OCI-LY7 (cell line): ENCODE measurements at regions not wholly inside any gene's neighbourhood (a gene's known extent, or its start where the extent isn't known, plus 50 kb on each side); places are given as distances from the start of the nearest gene placed in this dataset.

Experiments used
- CTCF ChIP-seq: fragments of 200-600 bp; sonication (generic); conservative IDR thresholded peaks from 2 replicates; pipeline ENCODE4 v1.5.1; 2014; ENCODE audit warnings: mild to moderate bottlenecking, antibody characterized with exemption, low read length, moderate library complexity, mixed read lengths
- EZH2phosphoT487 ChIP-seq: fragments of 200-600 bp; sonication (generic); IDR thresholded peaks from 2 replicates; pipeline ENCODE4 v1.6.1; 2018; ENCODE audit warnings: low read depth, borderline replicate concordance, mild to moderate bottlenecking, mixed run types, antibody characterized with exemption, low read length, moderate library complexity, mixed read lengths

- TF ChIP-seq CTCF (no peak), EZH2phosphoT487 (no peak)
These were observed 64.9 kb upstream of the RBMS1 start for GRCh38 chr2:160558531-160558930.
